Activated CD4-positive, alpha-beta memory T cell treated with anti-CD3 and anti-CD28 coated beads, Interleukin-2, amount 10 ng/mL, durations not matched to agents 7 days and 5 days (primary cell): ENCODE measurements at regions not wholly inside any gene's neighbourhood (a gene's known extent, or its start where the extent isn't known, plus 50 kb on each side); places are given as distances from the start of the nearest gene placed in this dataset.

Source experiments
- CTCF ChIA-PET: fragments of 350-600 bp; sonication (Branson Sonifier 250); formaldehyde crosslinking; loops from one replicate; lab custom pipeline; 2021; ENCODE audit warnings: antibody characterized with exemption, inconsistent platforms; lab: Charles Lee
- POLR2A ChIA-PET: fragments of 350-600 bp; sonication (Branson Sonifier 250); formaldehyde crosslinking; loops from one replicate; lab custom pipeline; 2021; ENCODE audit warnings: antibody characterized with exemption; lab: Charles Lee
- DNase-seq: peaks from one replicate; pipeline ENCODE4 v3.0.0-alpha.2; 2020
- H3K27ac Mint-ChIP-seq: one replicate; pipeline ENCODE4 v1.8.0; 2021; ENCODE audit warnings: mild to moderate bottlenecking, mixed read lengths
- H3K27me3 Mint-ChIP-seq: one replicate; pipeline ENCODE4 v1.8.0; 2021; ENCODE audit warnings: mixed read lengths
- H3K36me3 Mint-ChIP-seq: one replicate; pipeline ENCODE4 v1.8.0; 2021; ENCODE audit warnings: low read depth, mixed read lengths
- H3K4me1 Mint-ChIP-seq: one replicate; pipeline ENCODE4 v1.8.0; 2021; ENCODE audit warnings: mixed read lengths
- H3K4me3 Mint-ChIP-seq: one replicate; pipeline ENCODE4 v1.8.0; 2021; ENCODE audit warnings: mild to moderate bottlenecking, mixed read lengths
- H3K9me3 Mint-ChIP-seq: one replicate; pipeline ENCODE4 v1.8.0; 2021; ENCODE audit warnings: mixed read lengths

DNA sequence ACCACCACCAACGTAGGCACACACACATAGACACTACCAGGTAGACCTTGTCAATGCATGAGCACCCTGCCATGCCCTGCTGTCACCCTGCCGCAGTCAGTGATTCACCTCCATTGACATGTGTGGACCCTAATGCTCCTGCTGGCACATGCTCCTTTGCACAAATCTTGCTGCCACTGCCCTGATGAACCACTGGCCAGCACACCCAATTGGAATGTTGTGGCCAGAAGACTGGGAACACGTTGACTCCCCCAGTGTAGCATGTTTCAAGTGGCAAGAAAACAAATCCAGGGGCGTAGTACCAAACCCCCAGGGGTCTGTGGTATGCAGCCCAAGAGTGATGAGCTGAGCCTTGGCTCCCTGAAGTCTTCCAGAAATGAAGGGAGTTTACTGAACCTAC lies 486.4 kb upstream of the KIF2B start:
- no peaks in the 10 kb centered on the region for H3K4me1 Mint-ChIP-seq
- DNase-seq = no peak
- H3K27me3 Mint-ChIP-seq = no peaks in the 10 kb centered on the region
- CTCF ChIA-PET = no interaction called here
- peaks cover 25% of the 10 kb centered on the region for H3K9me3 Mint-ChIP-seq
- no peak overlapping the region for H3K4me3 Mint-ChIP-seq
- H3K27ac Mint-ChIP-seq = no peak overlapping the region
- no peaks in the 10 kb centered on the region for H3K36me3 Mint-ChIP-seq
- POLR2A ChIA-PET = no interaction called here

DNA sequence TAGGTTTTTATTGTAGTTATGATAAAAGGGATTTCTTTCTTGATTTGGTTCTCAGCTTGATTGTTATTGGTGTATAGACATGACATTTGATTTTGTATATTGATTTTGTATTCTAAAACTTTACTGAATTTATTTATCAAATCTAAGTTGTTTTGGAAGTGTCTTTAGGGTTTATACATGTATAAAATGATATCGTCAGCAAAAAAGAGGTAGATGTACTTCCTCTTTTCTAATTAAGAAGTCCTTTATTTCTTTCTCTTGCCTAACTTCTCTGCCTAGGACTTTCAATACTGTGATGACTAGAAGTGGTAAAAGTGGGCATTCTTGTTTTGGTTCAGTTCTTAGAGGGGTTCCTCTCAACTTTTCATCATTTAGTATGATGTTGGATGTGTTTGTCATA lies 487.3 kb upstream of the KIF2B start:
- no peaks in the 10 kb centered on the region for H3K36me3 Mint-ChIP-seq
- CTCF ChIA-PET = no interaction called here
- H3K27ac Mint-ChIP-seq = no peak overlapping the region
- POLR2A ChIA-PET = no interaction called here
- H3K4me1 Mint-ChIP-seq = no peaks in the 10 kb centered on the region
- no peaks in the 10 kb centered on the region for H3K27me3 Mint-ChIP-seq
- no peak for DNase-seq
- peaks cover 18% of the 10 kb centered on the region for H3K9me3 Mint-ChIP-seq
- no peak overlapping the region for H3K4me3 Mint-ChIP-seq

DNA sequence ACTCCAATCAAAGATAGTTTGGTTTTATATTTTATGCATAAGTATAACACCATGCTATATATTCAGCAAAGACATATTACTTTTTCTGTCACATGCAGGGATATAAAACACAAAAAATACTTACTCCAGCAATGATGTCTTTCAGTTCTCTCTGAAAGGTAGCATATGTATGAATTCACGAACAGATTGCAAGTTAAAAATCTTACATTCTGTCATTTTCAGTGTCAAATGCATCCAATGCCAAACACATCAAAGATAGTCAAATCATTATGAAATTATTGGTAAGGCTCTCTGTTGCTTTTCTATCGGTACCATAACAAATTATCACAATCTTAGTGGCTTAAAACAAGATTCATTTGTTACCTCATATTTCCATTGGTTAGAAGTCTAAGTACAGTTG lies 492.0 kb upstream of the KIF2B start:
- Mint-ChIP-seq H3K27ac (no peak overlapping the region), H3K4me3 (no peak overlapping the region), H3K36me3 (no peaks in the 10 kb centered on the region), H3K4me1 (no peaks in the 10 kb centered on the region), H3K27me3 (no peaks in the 10 kb centered on the region), H3K9me3 (peaks cover 10% of the 10 kb centered on the region)
- DNase-seq = no peak
- CTCF ChIA-PET = no interaction called here
- POLR2A ChIA-PET = no interaction called here

DNA sequence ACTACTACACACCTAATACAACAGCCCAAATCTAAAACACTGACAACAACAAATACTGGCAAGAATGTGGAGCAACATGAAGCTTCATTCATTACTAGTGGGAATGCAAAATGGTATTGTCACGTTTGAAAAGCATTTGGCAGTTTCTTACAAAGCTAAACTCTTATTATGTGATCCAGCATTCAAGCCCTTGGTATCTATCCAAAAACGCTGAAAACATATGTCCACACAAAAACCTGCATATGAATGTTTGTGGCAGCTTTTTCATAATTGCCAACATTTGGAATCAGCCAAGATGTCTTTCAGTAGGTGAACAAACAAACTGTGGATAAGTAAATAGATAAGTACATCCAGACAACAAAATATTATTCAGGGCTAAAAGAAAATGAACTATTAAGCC lies 501.1 kb upstream of the KIF2B start:
- H3K4me3 Mint-ChIP-seq = no peak overlapping the region
- no peak overlapping the region for H3K27ac Mint-ChIP-seq
- no peaks in the 10 kb centered on the region for H3K36me3 Mint-ChIP-seq
- DNase-seq = no peak
- no peaks in the 10 kb centered on the region for H3K9me3 Mint-ChIP-seq
- ChIA-PET POLR2A (no interaction called here), CTCF (no interaction called here)
- no peaks in the 10 kb centered on the region for H3K4me1 Mint-ChIP-seq
- no peaks in the 10 kb centered on the region for H3K27me3 Mint-ChIP-seq

DNA sequence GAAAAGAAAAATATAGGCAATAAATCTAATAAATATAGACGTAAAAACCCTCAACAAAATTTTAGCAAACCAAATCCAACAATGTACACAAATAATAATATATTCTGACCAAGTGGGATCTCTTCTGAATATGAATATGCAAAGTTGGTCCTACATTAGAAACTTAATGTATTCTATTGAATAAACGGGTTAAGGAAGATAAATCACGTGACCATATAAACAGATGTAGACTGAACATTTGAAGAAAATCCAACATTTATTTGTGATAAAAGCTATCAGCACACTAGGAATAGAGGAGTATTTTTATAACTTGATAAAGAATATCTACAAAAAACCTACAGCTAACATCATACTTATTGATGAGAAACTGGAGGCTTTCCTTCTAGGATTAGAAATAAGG lies 502.8 kb upstream of the KIF2B start:
- Mint-ChIP-seq H3K9me3 (peaks cover 3% of the 10 kb centered on the region), H3K27me3 (no peaks in the 10 kb centered on the region), H3K27ac (no peak overlapping the region), H3K4me1 (no peaks in the 10 kb centered on the region), H3K4me3 (no peak overlapping the region), H3K36me3 (no peaks in the 10 kb centered on the region)
- DNase-seq = no peak
- CTCF ChIA-PET = no interaction called here
- POLR2A ChIA-PET = no interaction called here

DNA sequence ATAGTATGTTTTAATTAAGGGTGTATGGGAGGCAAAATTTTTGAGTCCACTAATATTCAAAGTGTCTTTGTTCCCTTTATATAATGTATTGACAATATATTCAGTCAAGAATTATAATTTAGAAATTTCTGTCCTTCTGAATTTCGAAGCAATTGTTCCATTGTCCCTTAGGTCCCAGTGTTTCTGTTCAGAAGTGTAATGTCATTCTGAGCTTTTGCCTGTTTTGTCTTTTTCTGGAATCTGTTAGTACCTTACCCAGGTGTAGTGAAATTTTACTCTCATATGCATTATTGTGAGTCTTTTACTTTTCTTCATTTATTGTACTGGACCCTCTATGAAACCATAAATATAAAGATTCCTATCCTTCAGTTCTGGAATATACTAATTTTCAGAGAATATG lies 505.7 kb upstream of the KIF2B start:
- H3K36me3 Mint-ChIP-seq = no peaks in the 10 kb centered on the region
- H3K4me1 Mint-ChIP-seq = no peaks in the 10 kb centered on the region
- H3K27me3 Mint-ChIP-seq = no peaks in the 10 kb centered on the region
- H3K4me3 Mint-ChIP-seq = no peak overlapping the region
- DNase-seq = no peak
- no peak overlapping the region for H3K27ac Mint-ChIP-seq
- ChIA-PET CTCF (no interaction called here), POLR2A (no interaction called here)
- H3K9me3 Mint-ChIP-seq = peaks cover 4% of the 10 kb centered on the region

DNA sequence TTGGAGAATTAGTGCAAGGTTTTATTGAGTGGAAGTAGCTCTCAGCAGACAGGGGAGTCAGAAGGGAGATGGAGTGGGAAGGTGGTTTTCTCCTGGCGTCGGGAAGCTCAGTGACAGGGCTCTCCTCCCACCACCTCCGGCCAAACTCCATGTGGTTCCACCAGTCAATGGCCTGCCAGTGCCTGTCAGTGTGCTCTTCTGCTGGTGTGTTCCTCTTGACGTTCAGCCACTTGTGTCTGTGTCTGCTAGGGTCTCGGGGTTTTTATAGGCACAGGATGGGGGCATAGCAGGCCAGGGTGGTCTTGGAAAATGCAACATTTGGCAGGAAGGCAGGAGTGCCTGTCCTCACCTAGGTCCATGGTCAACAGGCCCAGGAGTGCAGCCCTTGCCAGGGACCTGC lies 506.7 kb upstream of the KIF2B start:
- DNase-seq = no peak
- Mint-ChIP-seq H3K27ac (no peak overlapping the region), H3K4me3 (no peak overlapping the region), H3K9me3 (peaks cover 7% of the 10 kb centered on the region), H3K36me3 (no peaks in the 10 kb centered on the region), H3K27me3 (no peaks in the 10 kb centered on the region), H3K4me1 (no peaks in the 10 kb centered on the region)
- ChIA-PET POLR2A (no interaction called here), CTCF (no interaction called here)

DNA sequence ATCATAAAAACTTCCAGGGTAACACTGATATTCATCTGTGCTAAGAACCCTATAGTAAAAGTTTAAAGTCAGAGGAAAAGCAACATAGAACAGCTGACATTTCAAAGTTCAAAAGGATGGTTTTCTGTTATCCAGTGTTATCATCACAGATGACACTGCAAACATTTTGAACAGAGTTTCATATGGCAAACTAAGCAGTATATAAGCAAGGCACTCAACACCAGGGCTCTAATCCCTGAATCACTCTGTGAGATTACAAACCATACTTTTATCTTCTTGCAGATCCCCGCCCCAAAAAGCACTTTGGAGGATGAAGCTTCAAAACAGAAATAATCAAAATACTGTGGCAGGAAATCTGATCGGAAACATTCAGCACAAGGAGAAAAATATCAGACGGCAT lies 508.2 kb upstream of the KIF2B start:
- Mint-ChIP-seq H3K27ac (no peak overlapping the region), H3K27me3 (no peaks in the 10 kb centered on the region), H3K4me1 (no peaks in the 10 kb centered on the region), H3K4me3 (no peak overlapping the region), H3K9me3 (peaks cover 7% of the 10 kb centered on the region), H3K36me3 (no peaks in the 10 kb centered on the region)
- ChIA-PET POLR2A (no interaction called here), CTCF (no interaction called here)
- no peak for DNase-seq

DNA sequence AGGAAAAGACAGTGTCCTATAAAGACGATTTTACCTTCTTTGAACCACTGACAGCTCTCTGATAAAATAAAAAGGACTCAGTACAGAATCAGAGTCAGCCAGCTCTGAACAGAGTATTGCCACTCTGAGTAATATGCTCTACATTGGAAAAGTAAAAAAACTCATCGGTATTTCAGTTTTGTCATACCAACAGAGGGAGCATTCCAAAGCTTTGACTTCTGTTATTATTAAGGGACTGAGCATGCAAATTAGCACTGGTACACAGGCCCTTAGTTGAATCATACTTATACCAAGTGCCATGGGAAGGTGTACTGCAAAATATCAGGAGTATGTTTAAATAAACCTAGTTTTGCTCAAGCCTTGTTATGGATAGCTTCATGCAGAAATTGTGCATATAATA lies 509.0 kb upstream of the KIF2B start:
- no peak for DNase-seq
- H3K27me3 Mint-ChIP-seq = no peaks in the 10 kb centered on the region
- H3K36me3 Mint-ChIP-seq = no peaks in the 10 kb centered on the region
- H3K9me3 Mint-ChIP-seq = peaks cover 7% of the 10 kb centered on the region
- H3K27ac Mint-ChIP-seq = no peak overlapping the region
- no peaks in the 10 kb centered on the region for H3K4me1 Mint-ChIP-seq
- ChIA-PET POLR2A (no interaction called here), CTCF (no interaction called here)
- no peak overlapping the region for H3K4me3 Mint-ChIP-seq

DNA sequence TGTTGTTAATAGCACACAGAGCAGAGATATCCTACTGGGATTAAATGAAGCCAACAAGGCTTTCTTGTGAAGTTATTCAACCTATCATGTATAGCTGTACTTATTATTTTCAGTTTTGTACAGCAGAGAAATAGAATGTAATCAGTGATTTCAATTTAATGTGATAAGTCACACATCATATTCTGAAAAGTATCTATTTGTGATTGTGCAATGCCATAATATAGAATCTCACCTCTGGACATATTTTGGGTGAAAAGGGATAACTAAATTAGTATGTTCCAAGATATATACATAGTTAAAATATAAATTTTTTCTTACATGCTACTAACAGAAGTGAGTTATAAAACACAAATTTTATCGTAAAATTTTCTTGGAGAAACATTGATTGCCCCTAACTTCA lies 544.3 kb upstream of the KIF2B start:
- Mint-ChIP-seq H3K36me3 (no peaks in the 10 kb centered on the region), H3K4me1 (no peaks in the 10 kb centered on the region), H3K27ac (no peak overlapping the region), H3K9me3 (peaks cover 5% of the 10 kb centered on the region), H3K27me3 (no peaks in the 10 kb centered on the region), H3K4me3 (no peak overlapping the region)
- no peak for DNase-seq
- ChIA-PET POLR2A (no interaction called here), CTCF (no interaction called here)

DNA sequence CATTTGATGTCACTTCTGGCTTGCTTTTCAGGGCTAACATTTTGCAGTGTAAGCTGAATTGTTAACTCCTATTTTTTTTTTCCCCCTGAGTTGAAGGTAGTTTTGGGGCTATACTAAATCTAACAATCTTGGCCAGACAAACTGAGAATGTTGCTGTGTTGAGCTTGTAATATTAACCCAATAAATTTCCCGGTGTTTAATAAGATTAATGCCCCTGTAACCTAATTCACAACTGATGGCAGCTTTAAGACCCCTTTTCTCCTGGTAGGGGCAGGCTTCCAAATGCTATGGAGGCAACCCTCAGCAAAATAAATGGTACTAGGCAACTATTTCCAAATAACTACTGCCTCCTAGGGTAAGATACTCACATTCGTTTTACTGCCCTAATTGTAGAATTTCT lies 549.6 kb upstream of the KIF2B start:
- H3K27ac Mint-ChIP-seq = no peak overlapping the region
- no peak overlapping the region for H3K4me3 Mint-ChIP-seq
- peaks cover 5% of the 10 kb centered on the region for H3K9me3 Mint-ChIP-seq
- no peaks in the 10 kb centered on the region for H3K27me3 Mint-ChIP-seq
- DNase-seq = no peak
- no peaks in the 10 kb centered on the region for H3K4me1 Mint-ChIP-seq
- ChIA-PET CTCF (no interaction called here), POLR2A (no interaction called here)
- no peaks in the 10 kb centered on the region for H3K36me3 Mint-ChIP-seq

DNA sequence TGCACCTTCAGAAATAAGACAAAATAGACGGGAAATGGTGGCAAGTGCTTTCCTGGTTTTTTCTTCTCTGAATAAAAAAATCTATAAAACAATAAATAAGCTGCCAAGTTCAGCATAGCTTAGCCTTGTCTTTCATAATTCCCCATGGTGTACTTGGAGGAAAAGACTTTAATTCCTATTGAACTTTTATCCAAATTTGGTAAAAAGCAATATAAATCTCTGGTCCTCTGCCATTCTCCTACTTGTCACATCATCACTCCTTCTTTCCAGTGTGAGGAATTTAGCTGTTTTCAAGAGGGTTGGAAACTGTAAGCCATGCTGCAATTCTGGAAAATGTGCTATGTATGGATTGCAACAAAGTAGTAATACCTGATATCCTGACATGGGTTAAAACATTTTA lies 551.8 kb upstream of the KIF2B start:
- Mint-ChIP-seq H3K4me3 (no peak overlapping the region), H3K4me1 (no peaks in the 10 kb centered on the region), H3K27ac (no peak overlapping the region), H3K27me3 (no peaks in the 10 kb centered on the region), H3K36me3 (no peaks in the 10 kb centered on the region), H3K9me3 (peaks cover 2% of the 10 kb centered on the region)
- POLR2A ChIA-PET = no interaction called here
- DNase-seq = no peak
- CTCF ChIA-PET = no interaction called here

DNA sequence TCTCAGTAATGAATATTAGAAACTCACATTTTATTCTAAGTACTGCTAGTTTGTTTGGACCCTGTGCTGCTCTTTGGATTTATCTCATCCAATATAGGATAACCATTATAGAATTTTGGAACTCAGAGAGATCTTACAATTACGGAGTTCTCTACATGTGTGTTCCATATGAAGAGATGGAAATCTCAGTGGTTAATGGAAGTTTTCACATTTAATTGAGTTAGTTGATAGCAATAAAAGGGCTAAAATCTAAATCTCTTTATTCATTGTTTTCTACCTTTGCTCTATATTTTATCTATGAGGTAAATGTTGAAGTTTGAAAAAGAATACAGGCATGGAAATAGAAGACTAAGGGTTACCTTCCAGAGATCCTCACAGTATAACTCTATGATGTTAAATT lies 558.0 kb upstream of the KIF2B start:
- Mint-ChIP-seq H3K36me3 (no peaks in the 10 kb centered on the region), H3K9me3 (peaks cover 1% of the 10 kb centered on the region), H3K27ac (no peak overlapping the region), H3K4me3 (no peak overlapping the region), H3K27me3 (no peaks in the 10 kb centered on the region), H3K4me1 (no peaks in the 10 kb centered on the region)
- ChIA-PET CTCF (no interaction called here), POLR2A (no interaction called here)
- no peak for DNase-seq

DNA sequence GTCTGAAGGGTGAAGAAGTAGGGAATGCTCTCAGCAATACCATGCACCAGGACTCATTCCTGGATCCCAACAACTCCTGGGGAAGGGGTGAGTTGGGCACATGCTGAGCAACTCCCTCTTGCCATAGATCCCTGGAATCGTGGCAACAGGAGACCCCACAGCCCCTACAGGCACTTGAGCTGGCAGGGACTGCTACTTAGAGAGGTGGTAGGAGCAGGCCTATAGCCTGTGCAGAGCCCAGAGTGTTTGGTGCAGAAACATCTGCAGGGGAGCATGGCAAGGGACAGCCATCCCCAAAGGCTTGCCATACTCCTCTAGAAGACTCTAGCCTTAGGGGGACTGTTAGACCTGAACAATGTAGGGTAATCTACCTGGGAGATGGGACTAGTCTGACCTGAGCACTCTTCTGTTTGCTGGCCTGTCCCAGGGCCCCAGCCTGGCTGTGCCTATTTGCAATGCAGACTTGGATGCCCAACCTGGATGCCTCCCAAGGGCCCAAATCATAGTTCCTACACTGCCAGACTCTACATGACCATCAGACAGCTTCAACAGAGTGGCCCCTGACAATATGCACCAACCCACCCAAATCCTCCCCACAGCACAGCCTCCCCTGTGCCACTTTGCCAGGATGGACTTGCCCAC lies 568.6 kb upstream of the KIF2B start:
- Mint-ChIP-seq H3K27ac (no peak overlapping the region), H3K36me3 (no peaks in the 10 kb centered on the region), H3K27me3 (no peaks in the 10 kb centered on the region), H3K4me3 (no peak overlapping the region), H3K4me1 (no peaks in the 10 kb centered on the region), H3K9me3 (peaks cover 9% of the 10 kb centered on the region)
- ChIA-PET CTCF (no interaction called here), POLR2A (no interaction called here)
- no peak for DNase-seq
